HepG2 (cell line): ENCODE measurements at regions not wholly inside any gene's neighbourhood (a gene's known extent, or its start where the extent isn't known, plus 50 kb on each side); places are given as distances from the start of the nearest gene placed in this dataset.

Source experiments
- ATAC-seq: fragments of 200-7000 bp; cut with Tn5 transposase; 3 replicates; pipeline ENCODE4 v1.9.1; 2020; ENCODE audit warnings: mild to moderate bottlenecking, moderate library complexity
- BruUV-seq: library from RNA; stranded (reverse); fragments of 400-500 nt; replicated peaks from 2 replicates; lab custom pipeline; 2021; lab: Mats Ljungman, UMichigan
- CTCF ChIA-PET: fragments of 300-600 bp; formaldehyde crosslinking; extraction: SDS; loops from one replicate; lab custom pipeline; 2021; ENCODE audit warnings: low total read pairs, inconsistent platforms, low intra/inter-chr PET ratio; lab: Yijun Ruan, JAX
- POLR2A ChIA-PET: fragments of 350-600 bp; sonication (Branson Sonifier 250); formaldehyde crosslinking; loops from one replicate; lab custom pipeline; 2020; ENCODE audit warnings: antibody characterized with exemption, inconsistent platforms; lab: Yijun Ruan, JAX
- DNase-seq: peaks from one replicate; pipeline ENCODE4 v3.0.0-alpha.2; 2015; ENCODE audit warnings: low spot score
- FAIRE-seq: peaks from 3 replicates; lab custom pipeline; 2011; peaks lifted over from hg19 to GRCh38; lab: Jason Lieb, UNC
- H2AFZ ChIP-seq: one replicate; pipeline ENCODE4 v1.6.1; 2011; ENCODE audit warnings: low read length, inconsistent platforms
- H3K27ac ChIP-seq: fragments of 300-600 bp; 3 replicates; pipeline ENCODE4 v1.8.0; 2011; ENCODE audit warnings: mixed run types, mild to moderate bottlenecking, mixed read lengths, low read length, inconsistent platforms; ENCODE audit not compliant: insufficient read depth; ENCODE audit errors: extremely low read length
- H3K27me3 ChIP-seq, 2 experiments: fragments of 200-600 bp in 1 of 2; 2 replicates in 1 of 2; 3 replicates in 1 of 2; pipeline versions ENCODE4 v1.6.0 to v1.8.0; 2011; ENCODE audit warnings: low read length in 2 of 2, mild to moderate bottlenecking in 2 of 2, moderate library complexity in 2 of 2, inconsistent platforms in 1 of 2; ENCODE audit not compliant: insufficient read depth in 2 of 2, control insufficient read depth in 1 of 2
- H3K36me3 ChIP-seq, 2 experiments: fragments of 200-600 bp in 1 of 2; replicated peaks in 1 of 2; 2 replicates in 1 of 2; 3 replicates in 1 of 2; pipeline versions ENCODE4 v1.5.1 to v1.8.0; 2011; ENCODE audit warnings: low read length in 2 of 2, inconsistent platforms in 1 of 2; ENCODE audit not compliant: insufficient read depth in 2 of 2, control insufficient read depth in 1 of 2
- H3K4me1 ChIP-seq: 2 replicates; pipeline ENCODE4 v1.5.1; 2012; ENCODE audit warnings: low read length, inconsistent platforms; ENCODE audit not compliant: insufficient read depth
- H3K4me2 ChIP-seq: 2 replicates; pipeline ENCODE4 v1.6.0; 2011; ENCODE audit warnings: low read depth, low read length, inconsistent platforms
- H3K4me3 ChIP-seq, 3 experiments: fragments of 200-600 bp in 1 of 3; sonication (generic), shearing (Covaris generic) in 1 of 3; replicated peaks in 1 of 3; 2 replicates each; pipeline ENCODE4 v1.5.1; 2011 to 2016; ENCODE audit warnings: low read length in 3 of 3, inconsistent platforms in 2 of 3, low read depth in 2 of 3, mild to moderate bottlenecking in 2 of 3, control low read depth in 1 of 3, mixed read lengths in 1 of 3; ENCODE audit not compliant: insufficient read depth in 1 of 3
- H3K79me2 ChIP-seq: one replicate; pipeline ENCODE4 v1.6.1; 2011; ENCODE audit warnings: low read length, inconsistent platforms; ENCODE audit not compliant: insufficient read depth
- H3K9ac ChIP-seq: 2 replicates; pipeline ENCODE4 v1.6.0; 2011; ENCODE audit warnings: mild to moderate bottlenecking, low read depth, low read length, inconsistent platforms; ENCODE audit not compliant: insufficient read depth
- H3K9me3 ChIP-seq: 2 replicates; pipeline ENCODE4 v1.5.1; 2012; ENCODE audit warnings: mild to moderate bottlenecking, low read length
- H4K20me1 ChIP-seq: 2 replicates; pipeline ENCODE4 v1.6.0; 2011; ENCODE audit warnings: inconsistent platforms, mild to moderate bottlenecking, low read length, moderate library complexity; ENCODE audit not compliant: insufficient read depth
- CEBPB ChIP-seq: IDR thresholded peaks from 2 replicates; pipeline ENCODE4 v1.6.1; 2011; ENCODE audit warnings: low read depth, low read length, improper control_type of control experiment, borderline replicate concordance
- HOXD1 ChIP-seq: sonication (generic); formaldehyde crosslinking; IDR thresholded peaks from 2 replicates; pipeline ENCODE4 v1.5.0; 2020; ENCODE audit warnings: missing genetic modification reagents
- KLF6 ChIP-seq: IDR thresholded peaks from 2 replicates; pipeline ENCODE4 v1.8.0; 2016; ENCODE audit warnings: missing biosample characterization, missing genetic modification reagents
- MED1 ChIP-seq: sonication (generic); formaldehyde crosslinking; IDR thresholded peaks from 2 replicates; pipeline ENCODE4 v1.4.0; 2020; ENCODE audit warnings: missing genetic modification reagents
- MTA1 ChIP-seq: sonication (generic); formaldehyde crosslinking; IDR thresholded peaks from 2 replicates; pipeline ENCODE4 v1.4.0; 2020; ENCODE audit warnings: missing genetic modification reagents, mild to moderate bottlenecking, borderline replicate concordance
- MTF1 ChIP-seq: sonication (generic); formaldehyde crosslinking; IDR thresholded peaks from 2 replicates; pipeline ENCODE4 v1.5.0; 2020; ENCODE audit warnings: missing genetic modification reagents
- TGIF2 ChIP-seq: IDR thresholded peaks from 2 replicates; pipeline ENCODE4 v1.6.1; 2016; ENCODE audit warnings: control low read depth, missing compliant biosample characterization
- WIZ ChIP-seq: sonication (generic); formaldehyde crosslinking; IDR thresholded peaks from 2 replicates; pipeline ENCODE4 v1.5.1; 2020; ENCODE audit warnings: mild to moderate bottlenecking, missing genetic modification reagents
- ZFP37 ChIP-seq: sonication (generic); formaldehyde crosslinking; IDR thresholded peaks from 2 replicates; pipeline ENCODE4 v1.4.0; 2020; ENCODE audit warnings: missing genetic modification reagents, borderline replicate concordance
- ZNF383 ChIP-seq: sonication (generic); formaldehyde crosslinking; IDR thresholded peaks from 2 replicates; pipeline ENCODE4 v1.4.0; 2020; ENCODE audit warnings: missing genetic modification reagents, mild to moderate bottlenecking, borderline replicate concordance
- ZNF468 ChIP-seq: sonication (generic); formaldehyde crosslinking; IDR thresholded peaks from 2 replicates; pipeline ENCODE4 v1.8.0; 2022; ENCODE audit warnings: mild to moderate bottlenecking, moderate library complexity, missing genetic modification reagents
- ZNF484 ChIP-seq: sonication (generic); formaldehyde crosslinking; IDR thresholded peaks from 2 replicates; pipeline ENCODE4 v1.5.1; 2020; ENCODE audit warnings: mild to moderate bottlenecking, low read depth, missing genetic modification reagents, borderline replicate concordance
- ZSCAN9 ChIP-seq: IDR thresholded peaks from 2 replicates; pipeline ENCODE4 v1.6.1; 2016; ENCODE audit warnings: borderline replicate concordance
- WGBS: methylation state at CpG from one replicate; pipeline ENCODE4 v1.1.6; 2017; ENCODE audit warnings: low lambda C conversion rate; 5-methylcytosine and 5-hydroxymethylcytosine counted together
- in situ Hi-C: cut with HindIII; loops from 2 replicates; pipeline ENCODE4 v1.10.0; 2017; ENCODE audit warnings: low pct_unique_long_range_greater_than_20kb; ENCODE audit not compliant: extremely low pct_ligation_motif_present
- intact Hi-C: fragments of 100-400 bp; cut with micrococcal nuclease; formaldehyde crosslinking; loops from one replicate; pipeline ENCODE4 v1.10.0; 2022; ENCODE audit not compliant: unreplicated experiment
- TF ChIP-seq, protein P1 (sequence below): sonication (generic); formaldehyde crosslinking; IDR thresholded peaks from 2 replicates; pipeline ENCODE4 v1.5.0; 2020; ENCODE audit warnings: mild to moderate bottlenecking, missing genetic modification reagents, borderline replicate concordance
- TF ChIP-seq, protein P2 (sequence below): sonication (generic); formaldehyde crosslinking; IDR thresholded peaks from 2 replicates; pipeline ENCODE4 v1.4.0; 2020; ENCODE audit warnings: missing genetic modification reagents, borderline replicate concordance
- TF ChIP-seq, protein P3 (sequence below): sonication (generic); formaldehyde crosslinking; IDR thresholded peaks from 2 replicates; pipeline ENCODE4 v1.4.0; 2020; ENCODE audit warnings: missing genetic modification reagents, borderline replicate concordance

DNA sequence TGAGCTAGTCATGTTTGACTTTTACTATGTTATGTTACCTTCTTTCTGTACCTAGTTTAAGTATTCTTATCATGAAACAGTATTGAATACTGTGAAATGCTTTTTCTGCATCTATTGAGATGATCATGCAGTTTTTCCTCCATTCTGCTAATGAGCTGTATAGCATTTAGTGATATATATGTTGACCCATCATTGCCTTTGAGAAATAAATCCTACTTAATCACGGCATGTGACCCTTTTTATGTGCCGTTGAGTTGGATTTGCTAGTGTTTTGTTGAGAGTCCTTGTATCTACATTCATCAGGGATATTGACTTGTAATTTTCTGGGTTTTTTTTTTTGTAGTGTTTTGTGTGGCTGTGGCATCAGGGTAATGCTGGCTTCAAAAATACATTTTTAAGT is 537.7 kb upstream of the AADAT start:
- no peak for FAIRE-seq
- ATAC-seq: no peak
- CTCF ChIA-PET: no interaction called here
- DNase-seq: no peak
- Histone ChIP-seq H3K4me1 (no peaks in the 10 kb centered on the region), H3K36me3 (no peaks in the 10 kb centered on the region), H3K4me2 (no peak overlapping the region), H3K9ac (no peak overlapping the region), H3K9me3 (peaks cover 42% of the 10 kb centered on the region), H4K20me1 (no peaks in the 10 kb centered on the region), H3K79me2 (no peaks in the 10 kb centered on the region), H3K4me3 (no peak overlapping the region), H3K27me3 (no peaks in the 10 kb centered on the region), H2AFZ (no peak overlapping the region), H3K27ac (no peak overlapping the region)
- POLR2A ChIA-PET: no interaction called here
- 5% methylated on average over 2 of the region's 2 CpGs for WGBS
- in situ Hi-C loops (no loop called here), intact Hi-C loops (no loop called here)
- BruUV-seq: no TSS peak
- TF ChIP-seq, protein P1, sequence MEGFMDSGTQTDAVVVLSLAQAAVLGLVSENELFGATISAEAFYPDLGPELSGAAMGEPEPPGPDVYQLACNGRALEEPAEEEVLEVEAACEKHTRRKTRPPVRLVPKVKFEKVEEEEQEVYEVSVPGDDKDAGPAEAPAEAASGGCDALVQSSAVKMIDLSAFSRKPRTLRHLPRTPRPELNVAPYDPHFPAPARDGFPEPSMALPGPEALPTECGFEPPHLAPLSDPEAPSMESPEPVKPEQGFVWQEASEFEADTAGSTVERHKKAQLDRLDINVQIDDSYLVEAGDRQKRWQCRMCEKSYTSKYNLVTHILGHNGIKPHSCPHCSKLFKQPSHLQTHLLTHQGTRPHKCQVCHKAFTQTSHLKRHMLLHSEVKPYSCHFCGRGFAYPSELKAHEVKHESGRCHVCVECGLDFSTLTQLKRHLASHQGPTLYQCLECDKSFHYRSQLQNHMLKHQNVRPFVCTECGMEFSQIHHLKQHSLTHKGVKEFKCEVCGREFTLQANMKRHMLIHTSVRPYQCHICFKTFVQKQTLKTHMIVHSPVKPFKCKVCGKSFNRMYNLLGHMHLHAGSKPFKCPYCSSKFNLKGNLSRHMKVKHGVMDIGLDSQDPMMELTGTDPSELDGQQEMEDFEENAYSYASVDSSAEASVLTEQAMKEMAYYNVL (CRISPR knock-in tag): no peak
- TF ChIP-seq MED1 (CRISPR knock-in tag): no peak
- no peak for TF ChIP-seq ZSCAN9 (CRISPR knock-in tag)
- TF ChIP-seq WIZ (CRISPR knock-in tag): no peak
- TF ChIP-seq ZFP37 (CRISPR knock-in tag): no peak
- no peak for TF ChIP-seq CEBPB
- TF ChIP-seq, protein P2, sequence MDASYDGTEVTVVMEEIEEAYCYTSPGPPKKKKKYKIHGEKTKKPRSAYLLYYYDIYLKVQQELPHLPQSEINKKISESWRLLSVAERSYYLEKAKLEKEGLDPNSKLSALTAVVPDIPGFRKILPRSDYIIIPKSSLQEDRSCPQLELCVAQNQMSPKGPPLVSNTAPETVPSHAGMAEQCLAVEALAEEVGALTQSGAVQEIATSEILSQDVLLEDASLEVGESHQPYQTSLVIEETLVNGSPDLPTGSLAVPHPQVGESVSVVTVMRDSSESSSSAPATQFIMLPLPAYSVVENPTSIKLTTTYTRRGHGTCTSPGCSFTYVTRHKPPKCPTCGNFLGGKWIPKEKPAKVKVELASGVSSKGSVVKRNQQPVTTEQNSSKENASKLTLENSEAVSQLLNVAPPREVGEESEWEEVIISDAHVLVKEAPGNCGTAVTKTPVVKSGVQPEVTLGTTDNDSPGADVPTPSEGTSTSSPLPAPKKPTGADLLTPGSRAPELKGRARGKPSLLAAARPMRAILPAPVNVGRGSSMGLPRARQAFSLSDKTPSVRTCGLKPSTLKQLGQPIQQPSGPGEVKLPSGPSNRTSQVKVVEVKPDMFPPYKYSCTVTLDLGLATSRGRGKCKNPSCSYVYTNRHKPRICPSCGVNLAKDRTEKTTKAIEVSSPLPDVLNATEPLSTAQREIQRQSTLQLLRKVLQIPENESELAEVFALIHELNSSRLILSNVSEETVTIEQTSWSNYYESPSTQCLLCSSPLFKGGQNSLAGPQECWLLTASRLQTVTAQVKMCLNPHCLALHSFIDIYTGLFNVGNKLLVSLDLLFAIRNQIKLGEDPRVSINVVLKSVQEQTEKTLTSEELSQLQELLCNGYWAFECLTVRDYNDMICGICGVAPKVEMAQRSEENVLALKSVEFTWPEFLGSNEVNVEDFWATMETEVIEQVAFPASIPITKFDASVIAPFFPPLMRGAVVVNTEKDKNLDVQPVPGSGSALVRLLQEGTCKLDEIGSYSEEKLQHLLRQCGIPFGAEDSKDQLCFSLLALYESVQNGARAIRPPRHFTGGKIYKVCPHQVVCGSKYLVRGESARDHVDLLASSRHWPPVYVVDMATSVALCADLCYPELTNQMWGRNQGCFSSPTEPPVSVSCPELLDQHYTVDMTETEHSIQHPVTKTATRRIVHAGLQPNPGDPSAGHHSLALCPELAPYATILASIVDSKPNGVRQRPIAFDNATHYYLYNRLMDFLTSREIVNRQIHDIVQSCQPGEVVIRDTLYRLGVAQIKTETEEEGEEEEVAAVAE: no peak
- no peak for TF ChIP-seq ZNF468
- TF ChIP-seq MTF1: no peak
- no peak for TF ChIP-seq KLF6
- TF ChIP-seq, protein P3, sequence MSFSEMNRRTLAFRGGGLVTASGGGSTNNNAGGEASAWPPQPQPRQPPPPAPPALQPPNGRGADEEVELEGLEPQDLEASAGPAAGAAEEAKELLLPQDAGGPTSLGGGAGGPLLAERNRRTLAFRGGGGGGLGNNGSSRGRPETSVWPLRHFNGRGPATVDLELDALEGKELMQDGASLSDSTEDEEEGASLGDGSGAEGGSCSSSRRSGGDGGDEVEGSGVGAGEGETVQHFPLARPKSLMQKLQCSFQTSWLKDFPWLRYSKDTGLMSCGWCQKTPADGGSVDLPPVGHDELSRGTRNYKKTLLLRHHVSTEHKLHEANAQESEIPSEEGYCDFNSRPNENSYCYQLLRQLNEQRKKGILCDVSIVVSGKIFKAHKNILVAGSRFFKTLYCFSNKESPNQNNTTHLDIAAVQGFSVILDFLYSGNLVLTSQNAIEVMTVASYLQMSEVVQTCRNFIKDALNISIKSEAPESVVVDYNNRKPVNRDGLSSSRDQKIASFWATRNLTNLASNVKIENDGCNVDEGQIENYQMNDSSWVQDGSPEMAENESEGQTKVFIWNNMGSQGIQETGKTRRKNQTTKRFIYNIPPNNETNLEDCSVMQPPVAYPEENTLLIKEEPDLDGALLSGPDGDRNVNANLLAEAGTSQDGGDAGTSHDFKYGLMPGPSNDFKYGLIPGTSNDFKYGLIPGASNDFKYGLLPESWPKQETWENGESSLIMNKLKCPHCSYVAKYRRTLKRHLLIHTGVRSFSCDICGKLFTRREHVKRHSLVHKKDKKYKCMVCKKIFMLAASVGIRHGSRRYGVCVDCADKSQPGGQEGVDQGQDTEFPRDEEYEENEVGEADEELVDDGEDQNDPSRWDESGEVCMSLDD (CRISPR knock-in tag): no peak
- TF ChIP-seq TGIF2: no peak
- no peak for TF ChIP-seq ZNF383
- TF ChIP-seq HOXD1 (CRISPR knock-in tag): no peak
- no peak for TF ChIP-seq MTA1 (CRISPR knock-in tag)
- TF ChIP-seq ZNF484 (CRISPR knock-in tag): no peak
